NOMO-1 (cell line): ENCODE measurements at regions not wholly inside any gene's neighbourhood (a gene's known extent, or its start where the extent isn't known, plus 50 kb on each side); places are given as distances from the start of the nearest gene placed in this dataset.

ENCODE experiments used
- DNase-seq, 2 experiments: peaks; one replicate each; lab custom pipeline; 2025; ENCODE audit not compliant: unreplicated experiment in 2 of 2; lab: John Stamatoyannopoulos, UW

- DNase-seq: no peak
These were observed 598.6 kb downstream of the NPHP4 start for GRCh38 chr1:5393603-5394002.

GRCh38 chr1:5393146-5393545 is 599.1 kb downstream of the NPHP4 start:
- DNase-seq: no peak

GRCh38 chr1:5391725-5392124 is 600.5 kb downstream of the NPHP4 start:
- no peak for DNase-seq

GRCh38 chr1:5390504-5390903 is 601.7 kb downstream of the NPHP4 start:
- no peak for DNase-seq

- DNase-seq: no peak
These were observed 602.9 kb downstream of the NPHP4 start for GRCh38 chr1:5389101-5389885.

- no peak for DNase-seq
These were observed 603.6 kb downstream of the NPHP4 start for GRCh38 chr1:5388622-5389021.

- no peak for DNase-seq
These were observed 605.9 kb downstream of the NPHP4 start for GRCh38 chr1:5386371-5386770.

- no peak for DNase-seq
These were observed 606.3 kb downstream of the NPHP4 start for GRCh38 chr1:5385956-5386355.

- no peak for DNase-seq
These were observed 607.0 kb downstream of the NPHP4 start for GRCh38 chr1:5385096-5385799.

- no peak for DNase-seq
These were observed 610.7 kb downstream of the NPHP4 start for GRCh38 chr1:5381491-5381890.

GRCh38 chr1:5379176-5379759 is 613.0 kb downstream of the NPHP4 start:
- no peak for DNase-seq

- no peak for DNase-seq
These were observed 615.5 kb downstream of the NPHP4 start for GRCh38 chr1:5376538-5377247.

- DNase-seq: no peak
These were observed 616.7 kb downstream of the NPHP4 start for GRCh38 chr1:5375481-5375880.

- DNase-seq: no peak
These were observed 618.0 kb downstream of the NPHP4 start for GRCh38 chr1:5374192-5374591.

- no peak for DNase-seq
These were observed 618.9 kb downstream of the NPHP4 start for GRCh38 chr1:5373281-5373680.

GRCh38 chr1:5371270-5371669 is 621.0 kb downstream of the NPHP4 start:
- DNase-seq: no peak

GRCh38 chr1:5370311-5370710 is 621.9 kb downstream of the NPHP4 start:
- no peak for DNase-seq

- no peak for DNase-seq
These were observed 623.0 kb downstream of the NPHP4 start for GRCh38 chr1:5369223-5369622.

GRCh38 chr1:5368201-5368600 is 624.0 kb downstream of the NPHP4 start:
- no peak for DNase-seq

- DNase-seq: no peak
These were observed 624.9 kb downstream of the NPHP4 start for GRCh38 chr1:5367306-5367705.

GRCh38 chr1:5365751-5366150 is 626.5 kb downstream of the NPHP4 start:
- DNase-seq: no peak
